SK-N-SH (cell line): ENCODE measurements at regions not wholly inside any gene's neighbourhood (a gene's known extent, or its start where the extent isn't known, plus 50 kb on each side); places are given as distances from the start of the nearest gene placed in this dataset.

Experiments
- CTCF ChIP-seq: fragments of 200-600 bp; sonication (generic); IDR thresholded peaks from 2 replicates; pipeline ENCODE4 v1.6.1; 2017; ENCODE audit warnings: antibody characterized with exemption, mild to moderate bottlenecking, moderate library complexity
- FOXM1 ChIP-seq: IDR thresholded peaks from 2 replicates; pipeline ENCODE4 v1.4.0; 2012; ENCODE audit warnings: low read depth, mild to moderate bottlenecking
- NRF1 ChIP-seq: IDR thresholded peaks from 2 replicates; pipeline ENCODE4 v1.6.1; 2012; ENCODE audit warnings: low read depth, mild to moderate bottlenecking, low read length
- REST ChIP-seq: IDR thresholded peaks from 2 replicates; pipeline ENCODE4 v1.6.1; 2012; ENCODE audit warnings: mild to moderate bottlenecking, low read depth, low read length, moderate library complexity
- SMC3 ChIP-seq: IDR thresholded peaks from 2 replicates; pipeline ENCODE4 v1.6.1; 2012; ENCODE audit warnings: low read depth, low read length, improper control_type of control experiment
- YY1 ChIP-seq: IDR thresholded peaks from 2 replicates; pipeline ENCODE4 v1.4.0; 2012; ENCODE audit warnings: low read depth, mild to moderate bottlenecking

DNA sequence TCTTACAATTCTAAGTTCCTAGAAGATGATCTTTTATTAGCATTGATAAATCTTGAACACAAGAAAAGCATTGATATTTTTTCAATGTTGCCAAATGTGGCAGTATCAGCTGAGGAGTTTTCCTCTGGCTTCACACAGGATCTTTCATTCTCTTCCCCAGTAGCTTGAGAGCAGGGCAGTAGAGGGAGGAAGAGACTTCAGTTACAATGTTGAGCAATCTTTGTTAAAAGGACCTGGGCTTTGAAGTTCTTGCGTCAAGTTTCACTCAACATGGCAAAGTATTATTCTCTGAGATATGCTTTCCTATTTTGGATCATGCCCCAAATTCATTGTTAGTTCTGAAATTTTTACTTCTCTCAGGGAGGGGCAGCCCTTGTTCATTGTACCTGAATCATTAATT lies 238.0 kb downstream of the COL12A1 start:
- TF ChIP-seq CTCF: no peak
- TF ChIP-seq YY1: no peak
- no peak for TF ChIP-seq REST
- no peak for TF ChIP-seq SMC3
- no peak for TF ChIP-seq FOXM1
- TF ChIP-seq NRF1: no peak
